Uterus (tissue), 2 donors: ENCODE measurements at regions not wholly inside any gene's neighbourhood (a gene's known extent, or its start where the extent isn't known, plus 50 kb on each side); places are given as distances from the start of the nearest gene placed in this dataset.

Experiments
- CTCF ChIP-seq, 4 experiments: fragments of 200-600 bp in 2 of 4; fragments of 450-650 bp in 2 of 4; sonication (generic) in 2 of 4; IDR thresholded peaks; one replicate each; pipeline ENCODE4 v1.5.1; 2016 to 2019; ENCODE audit warnings: antibody characterized with exemption in 4 of 4, mild to moderate bottlenecking in 2 of 4, moderate library complexity in 1 of 4
- POLR2A ChIP-seq, 2 donors: fragments of 450-650 bp; IDR thresholded peaks; one replicate each; pipeline ENCODE4 v1.6.1; 2016; ENCODE audit warnings: antibody characterized with exemption in 2 of 2, mild to moderate bottlenecking in 1 of 2, moderate library complexity in 1 of 2

DNA sequence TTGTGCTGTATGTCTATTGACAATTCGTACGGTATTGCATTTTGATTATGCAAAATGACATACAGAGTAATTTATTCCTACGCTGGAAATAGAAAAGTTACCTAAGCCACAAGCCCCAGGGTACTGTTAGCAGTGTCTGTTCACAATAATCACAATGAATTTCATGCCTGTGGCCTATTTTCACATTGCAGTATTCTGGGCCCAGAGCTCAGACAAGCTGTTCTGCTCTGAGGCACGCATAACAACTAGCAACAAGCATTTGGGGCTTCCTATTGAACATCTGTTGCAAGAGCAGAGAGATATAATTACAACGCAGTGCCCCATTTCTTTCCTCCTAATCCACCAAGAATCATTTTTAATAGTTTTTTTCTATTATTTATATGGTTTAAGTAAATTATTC lies 158.9 kb upstream of the SGCG start:
- TF ChIP-seq CTCF (IDR thresholded peaks at IDR 0.05) (no peak), POLR2A (IDR thresholded peaks at IDR 0.05) (no peak)
